ENCODE measurements at regions not wholly inside any gene's neighbourhood (a gene's known extent, or its start where the extent isn't known, plus 50 kb on each side); places are given as distances from the start of the nearest gene placed in this dataset.
"Not testable (repeated sequence)": the region's sequence is repeated elsewhere in the genome, so short reads cannot be mapped to it uniquely, and the experiment has no call there.

DNA sequence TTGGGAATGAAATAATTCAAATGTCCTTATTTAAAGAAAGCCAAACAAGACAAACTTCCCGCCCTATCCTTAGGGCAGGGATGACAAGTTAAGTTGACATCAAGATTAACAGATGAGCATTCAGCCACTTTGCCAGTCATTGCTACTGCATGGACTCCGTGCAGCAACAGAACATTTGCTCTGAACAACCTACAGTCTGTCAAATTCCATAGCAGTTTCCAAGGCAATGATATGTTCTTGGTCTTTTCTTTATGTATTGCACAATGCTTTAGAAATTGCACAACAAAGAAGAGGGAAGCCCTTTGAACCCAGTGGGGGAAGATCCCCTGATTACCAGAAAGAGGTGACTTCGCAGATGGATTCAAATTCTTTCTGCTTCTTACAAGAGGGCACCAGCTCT lies 269.8 kb downstream of the BCAT1 start:
- no peak overlapping the region for H3K4me3 Mint-ChIP-seq
- DNase-seq (ENCODE audit: low spot score in 2 of 2) (no peak), ATAC-seq (ENCODE audit: low read depth) (no peak)
- H3K4me1 Mint-ChIP-seq, result no peaks in the 10 kb centered on the region
- no peaks in the 10 kb centered on the region for H3K9me3 Mint-ChIP-seq
- H3K36me3 Mint-ChIP-seq, result peaks cover 4% of the 10 kb centered on the region
- H3K27me3 Mint-ChIP-seq, result no peaks in the 10 kb centered on the region
- no peak overlapping the region for H3K27ac Mint-ChIP-seq

GRCh38 chr12:24678436-24678835 lies 270.5 kb downstream of the BCAT1 start:
- peaks cover 4% of the 10 kb centered on the region for H3K36me3 Mint-ChIP-seq
- H3K27me3 Mint-ChIP-seq, result no peaks in the 10 kb centered on the region
- no peak overlapping the region for H3K4me3 Mint-ChIP-seq
- no peak overlapping the region for H3K27ac Mint-ChIP-seq
- no peaks in the 10 kb centered on the region for H3K9me3 Mint-ChIP-seq
- ATAC-seq (ENCODE audit: low read depth) (no peak), DNase-seq (ENCODE audit: low spot score in 2 of 2) (no peak)
- H3K4me1 Mint-ChIP-seq, result no peaks in the 10 kb centered on the region

- Mint-ChIP-seq H3K4me3 (no peak overlapping the region), H3K36me3 (peaks cover 1% of the 10 kb centered on the region), H3K9me3 (peaks cover 1% of the 10 kb centered on the region), H3K27me3 (peaks cover 2% of the 10 kb centered on the region), H3K27ac (no peak overlapping the region), H3K4me1 (no peaks in the 10 kb centered on the region)
- ATAC-seq (ENCODE audit: low read depth), result no peak
- no peak for DNase-seq (ENCODE audit: low spot score in 2 of 2)
Measured at GRCh38 chr12:24668563-24668962, 280.3 kb downstream of the BCAT1 start.

DNA sequence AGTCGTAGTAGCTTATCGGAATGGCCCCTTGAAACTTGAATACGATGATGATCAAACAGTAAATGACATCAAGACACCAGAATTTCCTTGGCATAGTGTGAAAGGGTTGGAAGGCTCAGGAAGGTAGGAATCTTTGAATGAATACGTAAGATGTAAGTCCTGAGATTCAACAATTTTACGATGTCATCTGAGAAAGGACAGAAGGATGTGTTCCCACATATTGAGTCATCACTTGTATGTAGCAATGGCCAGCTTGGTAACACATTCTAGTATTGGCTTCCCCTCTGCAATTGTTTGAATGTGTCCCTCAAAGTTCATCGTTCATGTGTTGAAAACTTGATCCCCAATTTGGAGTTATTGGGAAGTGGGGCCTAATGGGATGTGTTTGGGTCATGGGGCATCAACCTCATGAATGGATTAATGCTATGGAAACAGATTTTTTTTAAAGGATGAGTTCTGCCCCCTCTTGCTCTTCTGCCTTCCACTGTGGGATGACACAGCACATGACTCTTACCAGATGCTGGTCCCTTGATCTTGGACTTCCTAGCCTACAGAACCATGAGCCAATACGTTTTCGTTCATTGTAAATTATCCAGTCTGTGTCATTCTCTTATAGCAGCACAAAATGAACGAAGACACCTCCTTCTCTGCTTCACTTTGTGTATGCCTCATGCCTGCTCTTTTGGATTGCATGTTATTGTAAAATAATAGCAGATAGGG lies 284.6 kb downstream of the BCAT1 start:
- no peaks in the 10 kb centered on the region for H3K36me3 Mint-ChIP-seq
- H3K4me3 Mint-ChIP-seq, result no peak overlapping the region
- H3K4me1 Mint-ChIP-seq, result no peaks in the 10 kb centered on the region

DNA sequence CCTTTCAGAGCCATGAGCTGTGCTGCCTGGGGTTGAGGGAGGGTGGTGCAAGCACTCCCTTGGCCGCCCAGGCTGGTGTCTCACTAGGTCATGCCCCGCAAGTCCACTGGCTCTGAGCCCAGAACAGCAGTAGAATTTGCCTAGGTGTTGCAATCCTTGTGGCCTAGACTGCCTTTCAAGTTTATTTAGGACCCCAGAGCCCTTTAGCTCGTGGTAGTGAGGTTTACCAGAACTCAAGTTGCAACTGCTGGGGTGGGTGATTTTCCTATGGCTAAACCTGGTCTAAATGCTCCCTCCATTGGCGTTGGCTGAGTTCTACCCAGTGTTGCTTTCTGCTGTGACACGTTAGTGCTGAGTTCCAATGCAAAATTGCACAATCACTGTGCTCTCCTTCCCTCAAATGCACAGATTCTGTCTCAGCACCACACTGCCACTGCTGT lies 287.2 kb downstream of the BCAT1 start:
- H3K27me3 Mint-ChIP-seq, result peaks cover 2% of the 10 kb centered on the region
- H3K4me3 Mint-ChIP-seq, result no peak overlapping the region
- H3K36me3 Mint-ChIP-seq, result no peaks in the 10 kb centered on the region
- H3K9me3 Mint-ChIP-seq, result no peaks in the 10 kb centered on the region
- H3K4me1 Mint-ChIP-seq, result no peaks in the 10 kb centered on the region
- ATAC-seq (ENCODE audit: low read depth) (no peak), DNase-seq (ENCODE audit: low spot score in 2 of 2) (no peak)
- H3K27ac Mint-ChIP-seq, result no peak overlapping the region

More for the DNA sequence above, 284.6 kb downstream of the BCAT1 start:
- no peaks in the 10 kb centered on the region for H3K9me3 Mint-ChIP-seq
- DNase-seq (ENCODE audit: low spot score in 2 of 2) (no peak), ATAC-seq (ENCODE audit: low read depth) (no peak)
- H3K27ac Mint-ChIP-seq, result no peak overlapping the region
- H3K27me3 Mint-ChIP-seq, result peaks cover 2% of the 10 kb centered on the region

DNA sequence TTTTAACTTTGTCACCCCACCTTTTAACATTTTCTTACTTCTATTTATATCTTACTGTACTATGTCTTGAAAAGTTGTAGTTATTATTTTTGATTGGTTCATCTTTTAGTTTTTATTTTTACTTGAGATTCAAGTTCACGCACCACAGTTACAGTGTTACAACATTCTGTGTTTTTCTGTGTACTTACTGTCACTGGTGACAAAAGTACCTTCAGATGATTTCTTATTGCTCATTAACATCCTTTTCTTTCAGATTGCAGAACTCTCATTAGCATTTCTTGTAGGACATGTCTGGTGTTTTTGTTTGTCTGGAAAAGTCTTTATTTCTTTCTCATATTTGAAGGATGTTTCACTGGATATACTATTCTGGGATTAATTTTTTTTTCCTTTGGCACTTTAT lies 289.9 kb downstream of the BCAT1 start:
- no peaks in the 10 kb centered on the region for H3K4me1 Mint-ChIP-seq
- ATAC-seq (ENCODE audit: low read depth) (no peak), DNase-seq (ENCODE audit: low spot score in 2 of 2) (no peak)
- H3K9me3 Mint-ChIP-seq, result no peaks in the 10 kb centered on the region
- H3K27ac Mint-ChIP-seq, result no peak overlapping the region
- no peaks in the 10 kb centered on the region for H3K27me3 Mint-ChIP-seq
- H3K36me3 Mint-ChIP-seq, result no peaks in the 10 kb centered on the region
- H3K4me3 Mint-ChIP-seq, result no peak overlapping the region

GRCh38 chr12:24654344-24654743 lies 294.6 kb downstream of the BCAT1 start:
- H3K9me3 Mint-ChIP-seq; ATAC-seq (ENCODE audit: low read depth); H3K27ac Mint-ChIP-seq; H3K4me3 Mint-ChIP-seq; H3K36me3 Mint-ChIP-seq; H3K4me1 Mint-ChIP-seq; DNase-seq (ENCODE audit: low spot score in 2 of 2); H3K27me3 Mint-ChIP-seq: not testable (repeated sequence)

DNA sequence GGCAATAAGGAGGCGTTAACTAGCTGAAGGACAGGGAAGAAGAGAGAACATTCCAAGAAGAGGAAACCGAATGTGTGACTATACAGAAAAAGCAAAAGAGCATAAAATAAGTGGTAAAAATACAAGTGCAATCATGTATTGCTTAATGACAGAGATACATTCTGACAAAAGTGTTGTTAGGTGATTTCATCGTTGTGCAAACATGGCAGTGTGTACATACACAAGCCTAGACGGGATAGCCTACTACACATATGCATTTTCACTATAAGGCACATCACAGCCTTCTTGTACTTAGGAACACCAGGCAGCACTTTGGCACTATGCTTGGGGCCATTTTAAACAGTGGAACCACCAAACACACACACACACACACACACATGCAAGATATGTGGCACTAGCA lies 299.3 kb downstream of the BCAT1 start:
- no peak overlapping the region for H3K4me3 Mint-ChIP-seq
- H3K36me3 Mint-ChIP-seq, result no peaks in the 10 kb centered on the region
- DNase-seq (ENCODE audit: low spot score in 2 of 2), result no peak
- H3K27ac Mint-ChIP-seq, result no peak overlapping the region
- no peak for ATAC-seq (ENCODE audit: low read depth)
- no peaks in the 10 kb centered on the region for H3K9me3 Mint-ChIP-seq
- no peaks in the 10 kb centered on the region for H3K27me3 Mint-ChIP-seq
- peaks cover 10% of the 10 kb centered on the region for H3K4me1 Mint-ChIP-seq

DNA sequence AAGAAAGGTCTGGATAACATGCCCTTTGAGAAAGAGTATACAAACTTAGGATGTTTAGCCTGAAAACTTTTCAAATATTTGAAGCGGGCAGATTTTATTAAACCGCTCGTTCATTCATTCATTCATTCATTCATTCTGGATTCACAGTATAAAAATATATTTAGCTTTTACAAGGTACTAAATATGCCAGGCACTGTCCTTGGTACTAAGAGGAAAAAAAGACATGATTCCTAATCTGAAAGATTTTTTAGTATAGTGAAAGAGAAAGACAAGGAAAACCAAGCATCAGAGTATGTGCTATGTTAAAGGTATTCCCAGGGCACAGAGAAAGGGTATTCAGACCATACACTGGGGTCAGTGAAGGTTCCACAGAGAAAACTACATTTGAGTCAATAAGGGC lies 299.7 kb downstream of the BCAT1 start:
- H3K36me3 Mint-ChIP-seq, result no peaks in the 10 kb centered on the region
- H3K27me3 Mint-ChIP-seq, result no peaks in the 10 kb centered on the region
- H3K9me3 Mint-ChIP-seq, result no peaks in the 10 kb centered on the region

DNA sequence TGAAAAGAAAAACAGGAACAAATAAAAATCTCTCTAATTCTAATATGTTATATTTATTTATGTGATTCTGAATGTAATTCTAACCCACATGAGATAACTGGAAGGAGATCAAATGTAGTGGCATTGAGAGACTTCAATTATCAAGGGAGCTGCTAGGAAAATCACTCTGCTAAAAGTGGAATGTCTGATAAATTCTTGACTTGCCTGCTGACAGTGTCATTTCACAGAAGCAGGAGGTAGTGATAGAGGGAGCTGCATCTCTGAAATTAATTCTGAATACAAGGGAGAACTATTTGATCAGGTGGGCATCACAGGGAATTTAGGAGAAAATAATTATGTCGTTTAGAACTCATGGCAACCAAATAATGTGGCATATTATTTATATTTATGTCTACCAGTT lies 303.6 kb downstream of the BCAT1 start:
- Mint-ChIP-seq H3K27me3 (no peaks in the 10 kb centered on the region), H3K4me1 (peaks cover 10% of the 10 kb centered on the region), H3K9me3 (no peaks in the 10 kb centered on the region), H3K27ac (no peak overlapping the region), H3K4me3 (no peak overlapping the region), H3K36me3 (no peaks in the 10 kb centered on the region)
- DNase-seq (ENCODE audit: low spot score in 2 of 2) (no peak), ATAC-seq (ENCODE audit: low read depth) (no peak)

More for the DNA sequence above, 299.7 kb downstream of the BCAT1 start:
- DNase-seq (ENCODE audit: low spot score in 2 of 2) (no peak), ATAC-seq (ENCODE audit: low read depth) (no peak)
- peaks cover 10% of the 10 kb centered on the region for H3K4me1 Mint-ChIP-seq
- H3K27ac Mint-ChIP-seq, result no peak overlapping the region
- no peak overlapping the region for H3K4me3 Mint-ChIP-seq

DNA sequence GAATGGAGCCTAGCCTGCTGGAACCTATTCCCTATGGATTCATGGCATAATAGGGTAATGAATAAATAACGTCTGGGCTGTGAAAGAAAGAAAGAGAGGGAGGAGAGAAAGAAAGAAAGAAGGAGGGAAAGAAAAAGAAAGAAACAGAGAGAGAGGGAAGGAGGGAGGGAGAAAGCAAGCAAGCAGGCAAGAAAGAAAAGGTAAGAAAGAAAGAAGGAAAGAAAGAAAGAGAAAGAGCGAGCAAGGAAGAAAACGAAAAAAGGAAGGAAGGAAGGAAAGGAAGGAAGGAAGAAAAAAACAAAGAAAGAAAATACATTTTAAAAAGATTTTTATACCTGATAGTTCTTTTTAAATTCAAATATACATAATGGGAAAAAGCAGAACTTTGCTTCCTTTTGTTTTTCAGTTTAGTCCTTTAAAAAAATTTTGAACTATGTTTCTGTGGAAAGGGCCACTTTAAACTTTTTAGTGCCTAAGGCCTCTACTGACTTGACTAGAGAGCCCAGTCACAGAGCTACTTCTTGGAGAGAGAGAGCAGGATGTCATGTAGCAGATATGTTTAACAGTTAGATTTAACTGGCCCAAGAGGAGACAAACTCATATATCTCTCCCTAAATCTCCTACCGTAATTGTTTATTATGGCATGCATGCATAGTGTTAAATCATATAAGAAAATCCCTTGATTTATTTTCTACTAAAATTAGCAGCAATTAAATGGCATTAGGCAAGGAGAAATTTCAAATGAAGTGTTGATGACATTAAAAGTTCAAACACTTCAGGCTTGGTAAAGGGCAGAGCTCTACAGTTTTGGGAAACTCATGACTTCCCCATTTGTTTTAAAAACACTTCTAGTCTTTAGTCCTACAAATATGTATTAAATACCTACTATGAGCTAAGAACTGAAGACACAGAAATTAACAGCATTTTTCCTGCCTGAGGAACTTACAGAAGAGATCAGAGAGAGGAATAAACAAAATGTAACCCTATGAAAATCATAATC lies 305.5 kb downstream of the BCAT1 start:
- Mint-ChIP-seq H3K36me3 (no peaks in the 10 kb centered on the region), H3K9me3 (no peaks in the 10 kb centered on the region), H3K27me3 (no peaks in the 10 kb centered on the region), H3K27ac (no peak overlapping the region), H3K4me3 (no peak overlapping the region), H3K4me1 (peaks cover 10% of the 10 kb centered on the region)
- DNase-seq (ENCODE audit: low spot score in 2 of 2), result no peak
- ATAC-seq (ENCODE audit: low read depth), result no peak

DNA sequence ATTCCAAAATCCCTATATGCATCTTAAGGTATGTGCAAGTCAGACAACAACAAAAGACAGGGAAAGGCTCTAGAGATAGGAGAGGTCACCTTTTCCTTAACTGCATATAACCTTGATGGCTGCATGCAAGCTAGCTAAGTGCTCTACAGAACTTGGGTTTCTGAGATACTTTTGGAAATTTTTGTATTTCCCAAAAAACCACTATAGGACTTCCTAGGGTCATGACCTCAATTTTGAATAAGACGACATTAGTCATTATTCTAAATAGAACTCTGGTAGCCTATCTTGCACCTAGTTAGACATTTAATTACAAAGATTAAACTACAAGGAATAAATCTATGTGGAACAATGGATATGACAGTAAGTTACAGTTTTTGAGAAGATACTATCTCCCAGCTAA lies 309.3 kb downstream of the BCAT1 start:
- no peaks in the 10 kb centered on the region for H3K9me3 Mint-ChIP-seq
- no peak overlapping the region for H3K27ac Mint-ChIP-seq
- no peaks in the 10 kb centered on the region for H3K36me3 Mint-ChIP-seq
- no peak overlapping the region for H3K4me3 Mint-ChIP-seq
- DNase-seq (ENCODE audit: low spot score in 2 of 2) (no peak), ATAC-seq (ENCODE audit: low read depth) (no peak)
- H3K4me1 Mint-ChIP-seq, result no peaks in the 10 kb centered on the region
- no peaks in the 10 kb centered on the region for H3K27me3 Mint-ChIP-seq

DNA sequence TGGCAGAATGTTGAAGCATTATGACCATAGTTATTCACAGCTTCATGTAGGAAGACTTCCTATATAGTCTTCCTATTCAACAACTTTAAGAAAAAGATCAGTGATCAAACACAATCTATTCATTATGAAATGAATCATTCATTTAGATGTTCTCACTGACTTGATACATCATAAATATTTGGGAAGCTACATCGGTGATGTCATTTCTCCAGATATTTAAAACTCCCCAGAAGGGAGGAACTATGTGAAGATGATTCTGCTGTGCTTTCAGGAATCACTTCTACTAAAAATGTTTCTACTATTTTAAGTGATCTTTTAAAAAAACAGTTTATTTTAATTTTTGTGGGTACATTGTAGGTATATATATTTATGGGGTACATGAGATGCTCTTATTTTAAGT lies 316.4 kb downstream of the BCAT1 start:
- ATAC-seq (ENCODE audit: low read depth), result no peak
- H3K36me3 Mint-ChIP-seq, result no peaks in the 10 kb centered on the region

GRCh38 chr12:24631676-24632426 lies 317.1 kb downstream of the BCAT1 start:
- DNase-seq (ENCODE audit: low spot score in 2 of 2) (no peak), ATAC-seq (ENCODE audit: low read depth) (no peak)
- Mint-ChIP-seq H3K36me3 (no peaks in the 10 kb centered on the region), H3K27me3 (peaks cover 2% of the 10 kb centered on the region), H3K4me3 (no peak overlapping the region), H3K27ac (no peak overlapping the region), H3K9me3 (no peaks in the 10 kb centered on the region), H3K4me1 (no peaks in the 10 kb centered on the region)

More for the DNA sequence above, 316.4 kb downstream of the BCAT1 start:
- DNase-seq (ENCODE audit: low spot score in 2 of 2), result no peak
- no peaks in the 10 kb centered on the region for H3K9me3 Mint-ChIP-seq
- no peak overlapping the region for H3K27ac Mint-ChIP-seq
- H3K4me3 Mint-ChIP-seq, result no peak overlapping the region
- H3K4me1 Mint-ChIP-seq, result no peaks in the 10 kb centered on the region
- H3K27me3 Mint-ChIP-seq, result peaks cover 2% of the 10 kb centered on the region
